Amygdala (tissue), 56 donors: ENCODE measurements at regions not wholly inside any gene's neighbourhood (a gene's known extent, or its start where the extent isn't known, plus 50 kb on each side); places are given as distances from the start of the nearest gene placed in this dataset.

Experiments
- DNase-seq, 56 donors: peaks; one replicate each; lab custom pipeline; 2025; lab: John Stamatoyannopoulos, UW

DNA sequence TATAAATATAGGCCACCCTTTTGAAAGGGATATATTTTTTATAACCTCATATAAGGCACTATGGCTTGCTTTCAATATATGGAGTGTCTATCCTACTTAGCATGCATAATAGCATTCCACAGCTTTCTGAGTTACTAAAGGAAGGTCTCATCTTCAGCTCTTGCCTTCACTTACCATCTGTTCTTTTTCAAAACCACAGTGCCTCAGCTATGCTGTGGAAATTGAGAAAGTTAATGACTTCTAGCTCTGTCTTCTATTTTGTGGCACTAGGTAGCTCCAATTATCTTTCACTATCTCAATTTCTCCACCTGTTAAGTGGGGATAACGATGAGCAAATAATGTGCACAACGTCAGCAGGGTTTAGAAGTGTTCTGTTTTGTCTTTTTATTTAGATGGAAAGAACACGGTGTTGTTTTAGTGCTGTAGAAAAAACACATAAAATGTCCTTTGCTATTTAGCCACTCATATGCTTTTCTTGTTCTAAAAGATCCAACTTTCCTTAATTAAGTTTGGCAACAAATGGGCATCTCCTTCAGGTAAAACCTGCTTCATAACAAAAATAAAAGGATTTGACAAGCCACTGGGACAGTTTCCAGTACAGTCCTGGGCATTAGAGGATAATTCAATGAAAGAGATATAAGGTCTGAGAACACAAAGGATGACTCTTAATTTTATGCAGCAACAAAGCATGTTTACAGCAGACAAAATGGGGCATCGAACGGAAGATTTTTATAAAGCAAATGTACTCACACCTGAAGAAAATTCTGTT, 462.0 kb upstream of the SYT1 start:
- DNase-seq = no peak

DNA sequence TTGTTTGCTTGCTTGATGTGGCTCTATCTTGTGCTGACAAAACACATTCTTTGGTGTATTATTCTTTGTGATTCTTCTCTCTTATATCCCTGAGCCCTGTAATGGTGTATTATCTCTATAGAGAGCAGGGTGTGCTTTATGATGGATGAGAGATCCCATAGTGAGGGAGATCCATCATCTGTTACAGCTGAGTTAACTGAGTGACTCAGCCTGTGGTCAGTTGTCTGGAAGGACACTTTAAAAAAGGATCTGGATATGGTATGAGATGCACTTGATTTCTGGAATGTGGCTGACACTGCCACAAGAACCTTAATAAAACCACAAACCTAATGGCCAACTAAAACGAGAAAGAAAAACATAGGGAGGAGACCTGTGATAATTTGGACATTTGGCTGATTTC, 461.4 kb upstream of the SYT1 start:
- DNase-seq = no peak

DNA sequence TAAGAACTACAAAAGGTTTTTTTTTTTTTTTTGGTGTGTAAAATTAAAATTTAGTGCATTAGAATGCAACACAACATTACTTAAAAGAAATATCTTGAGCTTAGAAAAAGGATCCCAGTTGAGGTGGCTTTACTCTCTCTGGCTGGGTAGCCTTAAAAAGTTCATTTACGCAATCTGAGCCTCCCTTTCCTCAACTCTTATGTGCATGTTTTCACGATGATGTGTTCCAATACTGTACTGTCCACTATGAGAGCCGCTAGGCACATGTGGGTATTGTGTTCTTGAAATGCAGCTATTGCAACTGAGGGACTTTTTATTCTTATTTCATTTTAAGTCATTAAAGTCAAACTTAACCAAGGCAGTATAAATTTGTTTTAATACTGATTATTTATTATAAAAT, 460.9 kb upstream of the SYT1 start:
- DNase-seq = no peak

DNA sequence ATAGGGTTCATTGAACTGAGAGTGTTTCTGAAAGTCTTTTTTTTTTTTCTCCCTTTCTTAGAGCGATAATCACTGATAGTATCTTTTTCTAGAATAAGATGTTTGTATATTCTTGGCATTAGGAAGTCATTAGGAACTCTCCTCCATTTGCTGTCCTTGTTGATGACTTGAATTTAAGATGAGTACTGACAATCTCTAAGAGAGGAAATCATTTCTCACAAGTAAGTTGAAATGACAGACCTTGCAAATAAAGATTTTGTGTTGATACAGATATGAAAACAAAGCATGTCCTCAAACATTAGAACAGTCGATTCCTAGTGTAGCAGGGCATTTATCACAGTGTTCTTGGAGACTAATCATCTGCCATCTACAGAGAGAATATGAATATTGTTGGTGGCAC, 458.4 kb upstream of the SYT1 start:
- no peak for DNase-seq

DNA sequence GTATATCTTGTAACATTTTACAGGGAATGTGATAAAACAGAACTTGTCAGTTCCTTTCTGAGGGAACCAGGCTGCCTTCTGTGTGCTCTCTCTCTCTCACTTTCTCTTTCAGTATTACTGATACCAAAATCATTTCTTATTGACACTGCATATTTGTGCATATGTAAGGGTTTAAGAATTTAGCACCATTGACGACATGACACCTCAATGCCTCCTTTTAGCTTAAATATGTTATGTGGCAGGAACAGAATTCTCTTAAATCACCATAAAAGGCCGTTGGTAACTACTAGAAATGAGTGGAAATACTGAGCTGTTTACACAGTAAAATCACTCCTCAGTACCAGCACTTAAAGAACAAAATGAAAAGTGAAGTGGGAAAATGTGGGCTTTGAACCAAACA, 457.7 kb upstream of the SYT1 start:
- DNase-seq = no peak

DNA sequence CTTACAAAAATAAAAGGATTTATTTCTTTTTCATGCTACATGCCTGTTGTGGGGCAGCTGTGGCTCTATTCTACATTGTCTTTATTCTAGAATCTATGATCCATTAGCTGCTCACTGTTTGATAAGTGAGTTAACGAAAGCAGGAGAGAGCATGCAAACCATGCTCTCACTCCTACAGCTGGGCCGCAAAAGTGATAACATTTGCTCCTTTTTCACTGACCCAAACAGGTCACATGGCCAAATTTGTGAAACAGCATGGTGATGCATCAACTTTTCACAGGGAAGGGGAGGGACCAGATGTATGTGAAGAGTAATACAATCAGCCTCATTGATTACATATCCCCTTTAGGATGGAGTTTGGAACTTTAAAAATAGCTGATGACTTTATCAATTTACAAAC, 456.9 kb upstream of the SYT1 start:
- DNase-seq = no peak

DNA sequence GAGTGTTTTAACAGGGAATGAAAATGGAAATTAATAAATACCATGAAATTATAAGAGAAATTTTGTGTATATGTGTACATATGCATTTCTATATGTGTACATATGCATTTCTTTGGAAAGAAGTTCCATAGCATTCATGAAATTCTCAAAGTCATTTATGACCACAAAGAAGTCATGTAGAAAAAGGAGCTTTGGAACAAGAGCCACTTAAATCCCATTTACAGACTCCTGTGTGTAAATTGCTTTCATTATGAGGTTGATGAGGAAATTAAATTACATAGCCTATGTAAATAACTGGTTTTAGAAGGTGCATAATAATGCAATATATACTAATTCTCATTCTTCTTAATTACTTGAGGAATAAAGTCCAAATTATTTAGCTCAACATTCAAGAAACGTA, 450.5 kb upstream of the SYT1 start:
- DNase-seq = no peak

DNA sequence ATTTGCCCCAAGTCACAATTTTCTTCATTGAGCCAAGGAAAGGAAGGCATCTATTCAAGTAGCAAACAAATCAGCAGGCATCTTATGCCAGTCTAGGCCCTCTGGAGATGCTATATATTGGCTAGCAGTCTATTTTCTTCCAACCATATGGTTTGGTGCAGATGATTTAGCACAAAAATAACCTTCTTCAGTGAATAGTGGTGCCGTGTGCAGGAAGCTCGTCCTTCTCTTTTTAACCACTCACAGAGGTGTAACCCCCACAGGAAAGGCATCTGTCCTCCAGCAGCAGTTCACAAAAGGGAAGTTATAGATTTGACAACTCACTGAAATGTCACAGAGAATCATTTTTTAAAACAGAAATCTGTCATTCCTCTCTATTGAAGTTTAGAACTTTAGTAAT, 445.7 kb upstream of the SYT1 start:
- no peak for DNase-seq

DNA sequence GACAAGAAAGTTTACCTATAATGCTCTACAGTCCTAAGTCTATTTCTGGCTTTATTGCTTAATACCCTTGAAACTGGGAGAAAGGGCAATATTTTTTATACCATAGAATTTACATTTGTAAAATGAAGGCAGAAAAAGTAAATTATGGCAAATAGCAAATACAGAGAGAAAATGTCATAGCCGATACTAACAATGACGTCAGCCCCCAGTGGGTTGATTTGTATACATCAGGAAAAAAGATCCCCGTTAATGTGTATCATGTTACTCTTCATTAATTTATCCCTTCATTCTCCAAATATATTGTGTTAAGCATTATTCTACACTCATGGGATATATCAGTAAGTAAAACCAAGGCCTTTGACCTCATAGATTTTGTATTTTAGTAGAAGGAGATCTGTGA, 445.1 kb upstream of the SYT1 start:
- no peak for DNase-seq

DNA sequence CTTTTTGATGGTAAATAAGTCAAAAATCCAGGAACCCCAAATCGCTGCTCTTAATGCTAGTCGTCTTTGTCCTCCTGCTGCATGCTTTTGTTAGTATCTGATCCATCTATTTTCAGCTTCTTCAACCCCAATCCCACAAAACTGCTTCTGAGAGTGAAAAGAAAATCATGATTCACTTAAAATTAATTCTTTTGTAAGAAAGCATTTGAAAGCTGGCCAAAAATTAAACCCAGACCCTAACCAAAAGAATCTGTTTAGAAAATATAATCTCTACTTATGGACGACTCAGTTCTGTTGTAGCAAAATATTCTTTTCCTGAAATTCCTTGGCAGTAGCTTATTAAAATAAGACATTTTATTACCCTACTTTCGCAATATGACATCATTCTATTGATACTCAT, 443.6 kb upstream of the SYT1 start:
- DNase-seq = no peak

DNA sequence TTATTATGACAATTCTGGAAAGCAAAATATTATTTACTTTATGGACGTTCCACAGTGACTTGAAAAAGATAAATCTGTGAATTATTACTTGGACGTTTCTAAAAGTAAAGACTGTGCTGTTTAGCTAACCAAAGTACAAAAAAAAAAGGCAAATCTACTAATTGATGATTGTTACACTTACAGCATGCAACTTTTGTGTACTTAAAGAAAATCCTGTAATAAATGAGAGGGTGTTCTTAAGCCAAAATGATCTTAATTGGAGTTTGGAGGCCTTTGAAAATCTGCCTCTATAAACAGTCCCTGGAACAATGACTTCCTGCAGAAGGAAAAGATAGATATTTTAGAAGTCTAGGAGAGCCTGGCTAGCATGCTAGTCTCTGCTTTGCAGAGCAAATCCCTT, 434.0 kb upstream of the SYT1 start:
- DNase-seq = no peak

DNA sequence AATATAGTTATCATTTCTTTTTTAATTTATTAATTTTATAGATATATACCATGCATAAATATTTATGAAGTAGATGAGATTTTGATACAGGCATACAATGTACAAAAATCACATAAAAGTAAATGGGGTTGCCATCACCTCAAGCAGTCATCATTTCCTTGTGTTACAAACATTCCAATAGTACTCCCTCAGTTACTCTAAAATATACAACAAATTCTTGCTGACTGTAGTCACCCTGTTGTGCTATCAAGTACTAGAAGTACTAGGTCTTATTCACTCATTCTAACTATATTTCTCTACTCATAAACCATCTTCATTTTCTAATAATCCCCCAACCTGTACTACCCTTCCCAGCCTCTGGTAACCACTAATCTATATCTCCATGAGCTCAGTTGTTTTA, 432.6 kb upstream of the SYT1 start:
- no peak for DNase-seq

DNA sequence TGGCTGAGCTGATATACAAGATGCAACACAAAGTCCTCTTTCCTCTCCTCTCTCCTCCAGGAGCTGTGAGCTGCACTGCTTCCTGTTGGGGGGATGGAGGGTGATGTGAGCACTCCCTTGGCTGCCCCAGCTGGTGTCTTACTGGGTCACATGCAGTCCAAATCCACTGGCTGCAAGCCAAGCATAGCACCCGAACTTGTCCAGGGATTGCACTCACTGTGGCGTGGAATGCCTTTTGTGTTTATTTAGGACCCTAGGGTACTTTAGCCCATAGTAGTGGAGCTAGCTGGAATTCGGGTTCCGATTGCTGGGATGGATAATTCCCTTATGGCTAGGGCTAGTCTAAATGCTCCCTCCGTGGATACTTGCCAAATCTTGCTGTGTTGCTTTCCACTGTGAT, 424.9 kb upstream of the SYT1 start:
- no peak for DNase-seq

DNA sequence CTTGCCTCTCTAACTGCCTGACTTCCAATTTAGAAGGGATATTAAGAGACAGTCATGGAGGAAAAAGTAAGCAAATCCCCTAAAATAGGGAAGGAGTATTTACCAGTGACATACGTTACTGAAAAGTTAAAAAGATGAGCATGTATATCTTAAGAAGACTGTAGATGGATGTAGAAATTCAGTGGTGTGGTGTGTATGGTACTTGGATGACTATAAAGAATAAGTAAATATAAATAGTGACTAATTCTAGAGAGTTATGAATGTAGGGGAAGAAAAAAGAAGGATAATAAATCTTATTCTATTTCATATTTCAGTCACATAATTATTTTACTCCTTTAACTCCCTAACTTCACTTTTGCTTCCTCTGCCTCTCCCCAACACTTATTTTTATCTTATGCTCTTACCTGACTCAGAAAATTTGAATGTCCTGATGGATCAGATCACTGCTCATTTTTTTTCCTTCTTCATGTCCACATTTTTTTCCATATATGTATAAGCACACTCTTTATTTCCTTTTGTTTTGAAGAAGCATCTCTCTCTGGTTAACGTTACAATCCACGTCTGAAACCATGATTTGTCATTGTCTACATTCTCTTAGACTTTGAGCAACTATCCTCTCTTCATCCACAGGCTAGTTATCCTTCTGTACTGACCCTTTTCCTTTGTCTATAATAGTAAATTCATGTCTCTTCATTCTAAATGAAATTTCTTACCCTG, 422.7 kb upstream of the SYT1 start:
- DNase-seq = no peak

DNA sequence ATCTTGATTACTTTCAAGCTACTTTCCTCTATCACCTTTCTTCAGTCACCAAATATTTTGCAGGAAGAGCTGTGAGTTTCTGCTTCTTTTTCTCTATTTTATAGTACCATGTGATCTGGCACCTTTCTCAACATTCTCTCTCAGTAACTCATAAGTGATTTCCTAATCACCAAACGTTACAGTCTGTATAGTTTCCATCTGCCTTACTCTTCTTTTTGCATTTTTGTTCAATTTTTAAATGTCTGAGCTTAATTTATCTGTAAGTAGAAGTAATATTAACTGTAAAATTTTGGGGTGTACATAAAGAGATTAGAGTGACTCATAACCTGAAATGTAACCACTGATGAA, 422.1 kb upstream of the SYT1 start:
- DNase-seq = no peak

DNA sequence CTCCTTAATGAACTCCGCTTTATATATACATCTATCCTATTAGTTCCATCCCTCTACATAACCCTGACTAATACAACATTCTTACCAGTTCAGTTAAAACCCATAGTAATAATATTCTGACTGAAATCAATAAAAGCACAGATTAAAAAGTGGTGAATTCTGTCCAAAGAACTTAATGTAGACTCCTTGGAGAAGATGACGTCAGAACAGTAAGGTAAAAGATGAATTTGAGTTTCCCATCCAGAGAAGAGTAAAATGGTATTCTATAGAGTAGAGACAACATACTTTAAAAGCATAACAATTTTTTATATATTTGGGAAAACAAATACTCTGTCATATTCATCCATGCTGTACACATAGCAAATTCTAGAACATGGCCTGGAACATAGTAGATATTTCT, 418.0 kb upstream of the SYT1 start:
- no peak for DNase-seq

DNA sequence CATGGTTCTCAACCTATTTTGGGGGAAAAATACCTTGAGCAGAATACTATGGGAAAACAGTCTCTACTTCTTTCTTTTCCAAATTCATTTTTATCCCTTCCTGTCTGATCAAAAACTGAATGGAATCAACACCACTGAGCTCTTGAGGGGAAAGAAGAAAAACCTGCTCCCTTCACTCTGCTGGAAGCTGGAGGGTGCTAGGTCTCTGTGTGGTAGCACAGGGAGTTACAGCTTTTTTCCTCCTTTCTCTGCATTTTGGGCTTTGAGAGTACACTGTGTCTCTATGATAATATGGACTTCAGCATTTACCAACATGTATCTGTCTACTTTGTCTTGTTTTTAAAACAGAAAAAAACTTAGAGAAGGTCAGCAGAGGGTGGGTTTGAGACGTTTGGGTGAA, 417.2 kb upstream of the SYT1 start:
- DNase-seq = no peak

DNA sequence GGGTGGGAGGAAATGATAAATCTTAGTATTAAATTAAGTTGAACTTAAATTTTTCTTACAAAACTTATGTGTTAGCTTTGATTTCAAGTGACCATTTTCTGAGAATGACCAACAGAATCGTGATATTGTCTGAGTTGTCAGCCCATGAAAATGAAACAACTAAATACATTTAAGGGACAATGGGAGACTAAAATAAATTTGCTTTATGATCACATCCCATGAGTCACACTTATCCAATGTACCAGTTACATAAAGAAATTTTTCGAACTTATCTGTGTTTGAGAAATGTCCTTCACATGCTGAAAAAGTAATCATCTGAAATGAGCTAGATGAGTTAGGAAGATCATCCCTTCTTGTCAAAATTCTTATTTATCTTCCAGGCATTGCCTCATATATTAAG, 415.9 kb upstream of the SYT1 start:
- no peak for DNase-seq

DNA sequence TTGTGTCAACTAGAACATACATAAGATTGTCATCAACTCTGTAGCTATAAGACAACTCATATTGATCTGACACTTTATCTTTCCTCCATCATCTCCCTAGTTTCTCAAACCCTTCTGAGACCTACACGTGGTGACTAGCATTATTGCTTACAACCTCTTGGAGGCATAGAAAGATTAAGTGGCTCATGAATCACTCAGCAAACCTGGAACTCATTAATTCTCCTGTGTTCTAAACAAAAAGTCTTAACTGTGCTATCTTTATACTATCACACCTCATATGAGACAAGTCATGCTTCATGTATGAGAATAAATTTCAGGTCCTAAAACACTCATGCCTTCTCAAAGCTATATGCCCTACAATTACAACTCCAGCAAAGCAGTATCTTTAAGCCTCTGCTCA, 408.6 kb upstream of the SYT1 start:
- no peak for DNase-seq

DNA sequence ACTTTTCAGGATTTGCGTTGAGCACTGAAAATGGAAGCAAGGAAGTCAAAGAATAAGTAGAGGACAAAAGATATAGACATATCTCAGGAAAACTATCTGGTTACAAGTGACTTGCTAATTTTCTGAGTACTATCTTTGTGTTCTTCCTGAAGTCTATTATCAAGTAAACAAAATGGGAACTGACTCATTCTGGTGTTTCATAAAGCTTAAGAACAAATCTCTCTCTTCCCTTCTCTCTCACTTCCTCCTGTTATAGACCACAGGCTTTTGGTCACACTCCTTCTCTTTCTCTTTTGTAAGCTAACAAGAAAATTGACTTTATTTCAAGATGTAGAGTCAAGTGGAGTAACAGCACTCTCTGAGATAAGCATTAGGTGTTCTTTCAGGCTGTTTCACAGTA, 406.6 kb upstream of the SYT1 start:
- DNase-seq = no peak

DNA sequence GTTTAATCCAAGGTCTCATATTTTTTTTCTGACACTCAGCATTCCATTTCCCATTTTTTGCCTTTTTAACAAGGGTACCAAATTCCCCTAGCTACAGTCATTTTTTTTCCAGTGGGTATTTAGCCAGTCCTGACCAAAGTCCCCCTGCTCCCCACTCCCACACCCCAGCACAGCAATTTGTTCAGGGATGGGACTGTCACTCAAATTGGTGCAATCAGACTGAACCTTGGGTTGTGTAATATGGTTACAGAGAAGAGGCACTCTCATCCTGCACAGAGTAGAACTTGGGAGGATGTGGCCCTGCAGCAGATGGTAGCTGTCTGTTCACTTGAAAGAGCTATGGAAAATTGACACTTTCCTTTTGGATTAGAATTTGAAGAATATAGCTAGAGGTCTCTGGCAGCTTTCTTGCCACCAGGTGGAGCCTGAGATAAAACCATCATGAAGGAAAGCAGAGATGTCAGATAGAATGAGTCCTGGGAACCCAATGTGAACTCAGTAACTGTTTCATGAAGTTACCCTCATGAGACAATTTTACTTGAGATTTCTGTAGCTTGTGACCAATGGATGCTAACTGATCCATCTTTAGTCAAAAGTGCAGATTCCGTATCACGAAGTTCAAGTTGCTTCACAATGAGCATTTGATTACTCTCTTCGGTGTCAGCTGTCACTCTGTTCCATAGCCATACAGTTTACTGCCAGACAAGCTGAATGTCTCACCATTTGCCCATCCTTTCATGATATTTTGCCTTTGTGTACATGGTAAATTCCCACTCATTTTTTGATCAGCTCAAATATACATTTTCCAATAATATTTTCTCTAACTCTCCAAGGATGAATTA, 394.0 kb upstream of the SYT1 start:
- DNase-seq = peak in 6 of 56 donors; percentile 0 to 48 (median 10)

DNA sequence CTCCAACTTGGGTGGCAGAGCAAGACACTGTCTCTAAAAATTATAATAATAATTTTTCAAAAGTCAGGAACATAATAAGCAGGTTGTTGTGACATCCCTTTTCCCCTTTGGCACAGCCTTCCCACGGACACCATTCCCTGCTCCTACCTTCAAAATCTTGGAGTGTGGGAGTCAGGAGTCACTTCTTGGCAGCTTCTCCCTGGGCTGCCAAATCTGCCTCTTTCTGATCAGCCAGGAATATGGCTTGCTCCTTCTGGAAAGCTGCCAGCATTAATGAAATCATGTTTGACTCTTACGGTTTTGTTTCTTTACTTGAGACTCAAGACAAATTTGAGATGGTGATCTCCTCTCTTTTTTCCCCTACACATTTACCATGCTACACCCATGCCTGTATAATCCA, 391.4 kb upstream of the SYT1 start:
- peak in 8 of 56 donors; percentile 2 to 32 (median 5) for DNase-seq
